GM18907 (cell line): ENCODE measurements at regions not wholly inside any gene's neighbourhood (a gene's known extent, or its start where the extent isn't known, plus 50 kb on each side); places are given as distances from the start of the nearest gene placed in this dataset.
"Not testable (repeated sequence)": the region's sequence is repeated elsewhere in the genome, so short reads cannot be mapped to it uniquely, and the experiment has no call there.

Experiments used
- ATAC-seq: cut with Tn5 transposase; IDR thresholded peaks from one replicate; pipeline ENCODE4 v1.9.1; 2021; ENCODE audit warnings: mild to moderate bottlenecking, moderate library complexity; ENCODE audit not compliant: unreplicated experiment

DNA sequence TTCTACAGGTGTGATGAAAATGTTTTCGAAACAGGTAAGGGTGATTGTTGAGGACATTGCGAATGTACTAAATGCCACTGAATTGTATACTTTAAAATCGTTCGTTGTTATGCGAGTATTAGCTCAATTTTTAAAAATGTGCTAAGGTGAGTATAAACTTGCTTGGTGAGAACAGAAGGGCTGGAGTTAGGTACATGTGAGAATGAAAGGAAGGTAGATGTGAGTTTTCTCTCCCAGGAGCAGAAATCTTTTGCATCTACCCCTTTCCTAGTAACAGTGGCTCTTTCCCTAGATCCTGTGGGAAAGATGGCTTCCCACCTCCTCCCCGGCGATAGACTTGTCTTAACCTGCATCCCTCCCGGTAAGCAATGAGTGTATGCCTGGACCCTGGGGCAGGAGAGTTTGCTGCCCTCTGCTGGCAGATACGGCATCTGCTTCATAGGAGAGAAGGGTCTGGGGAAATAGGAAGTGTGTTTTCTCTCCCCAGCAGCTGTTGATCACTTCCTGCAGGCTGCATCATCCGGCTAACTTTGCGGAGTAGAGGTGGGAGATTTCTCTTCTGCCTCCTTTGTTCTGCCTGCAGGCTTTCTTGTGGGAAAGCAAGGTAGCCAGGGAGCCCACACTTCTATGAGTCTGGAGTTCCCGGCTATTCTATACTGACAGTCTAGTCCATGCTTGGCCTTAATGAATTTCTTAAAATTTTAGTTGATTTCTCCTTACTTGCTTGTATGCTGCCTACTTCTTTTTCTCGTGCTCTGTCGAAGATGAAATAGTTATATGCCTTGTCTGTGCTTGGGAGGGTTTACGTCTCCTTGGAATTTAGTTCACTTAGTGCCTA, 373.3 kb upstream of the SEMA6A start:
- peak; percentile 100 for ATAC-seq

DNA sequence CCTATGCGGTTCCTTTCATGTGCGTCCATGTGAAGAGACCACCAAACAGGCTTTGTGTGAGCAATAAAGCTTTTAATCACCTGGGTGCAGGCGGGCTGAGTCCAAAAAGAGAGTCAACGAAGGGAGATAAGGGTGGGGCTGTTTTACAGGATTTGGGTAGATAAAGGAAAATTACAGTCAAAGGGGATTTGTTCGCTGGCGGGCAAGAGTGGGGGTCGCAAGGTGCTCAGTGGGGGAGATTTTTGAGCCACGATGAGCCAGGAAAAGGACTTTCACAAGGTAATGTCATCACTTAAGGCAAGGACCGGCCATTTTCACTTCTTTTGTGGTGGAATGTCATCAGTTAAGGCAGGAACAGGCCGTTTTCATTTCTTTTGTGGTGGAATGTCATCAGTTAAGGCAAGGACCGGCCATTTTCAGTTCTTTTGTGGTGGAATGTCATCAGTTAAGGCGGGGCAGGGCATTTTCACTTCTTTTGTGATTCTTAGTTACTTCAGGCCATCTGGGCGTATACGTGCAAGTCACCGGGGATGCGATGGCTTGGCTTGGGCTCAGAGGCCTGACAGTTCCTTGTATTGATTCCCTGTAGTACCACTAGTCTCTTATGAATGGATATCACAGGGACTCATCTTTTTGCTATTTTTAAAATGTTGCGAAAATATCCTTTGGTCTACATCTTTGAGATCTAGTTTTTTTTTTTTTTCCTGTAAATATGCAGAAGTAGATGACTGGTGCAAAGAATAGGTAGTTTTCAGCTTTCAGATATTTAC, 371.2 kb upstream of the SEMA6A start:
- not testable (repeated sequence) for ATAC-seq

GRCh38 chr5:116944183-116944582, 369.6 kb upstream of the SEMA6A start:
- no peak for ATAC-seq

DNA sequence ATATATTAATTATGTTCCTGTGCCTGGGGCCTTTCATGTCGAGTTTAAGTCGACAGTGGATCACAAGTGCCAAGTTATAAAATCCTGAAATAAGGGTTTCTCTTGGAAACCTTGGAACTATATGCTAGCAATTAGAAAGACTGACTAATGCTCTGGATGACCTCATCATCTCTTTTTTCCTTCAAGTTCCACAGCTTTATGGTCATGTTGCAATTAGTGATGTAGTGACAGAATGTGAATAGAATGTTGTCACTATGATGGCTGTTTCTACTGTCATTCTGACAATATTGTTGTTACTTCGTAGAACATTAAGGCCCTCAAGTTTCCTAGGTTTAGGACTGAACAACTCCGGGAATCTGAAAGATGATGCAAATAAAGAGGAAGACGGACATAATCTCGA, 368.0 kb upstream of the SEMA6A start:
- ATAC-seq, result no peak

DNA sequence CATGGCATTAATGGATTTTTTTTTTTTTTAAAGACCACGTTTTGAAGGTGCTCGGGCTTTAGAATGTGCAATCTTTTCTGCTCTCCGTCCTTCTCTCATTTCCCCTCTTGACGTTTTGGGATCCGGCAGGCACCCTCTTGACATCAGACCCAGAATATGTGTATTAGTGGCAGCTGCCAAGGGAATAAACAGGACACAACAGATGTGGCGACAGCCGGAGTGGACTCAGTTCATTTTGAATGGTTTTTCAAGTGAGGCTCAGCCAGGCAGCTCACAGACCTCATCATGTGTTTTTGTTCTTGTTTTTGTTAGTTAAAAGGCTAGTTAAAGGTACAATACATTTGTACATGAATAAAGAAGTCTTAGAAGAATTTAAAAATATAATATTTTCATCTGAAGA, 365.0 kb upstream of the SEMA6A start:
- no peak for ATAC-seq

- ATAC-seq, result no peak
Observed at GRCh38 chr5:116938488-116938887, 363.9 kb upstream of the SEMA6A start.

GRCh38 chr5:116935561-116936162, 361.0 kb upstream of the SEMA6A start:
- ATAC-seq, result no peak

GRCh38 chr5:116930616-116931015, 356.0 kb upstream of the SEMA6A start:
- no peak for ATAC-seq

- no peak for ATAC-seq
Observed at GRCh38 chr5:116923344-116923743, 348.7 kb upstream of the SEMA6A start.

DNA sequence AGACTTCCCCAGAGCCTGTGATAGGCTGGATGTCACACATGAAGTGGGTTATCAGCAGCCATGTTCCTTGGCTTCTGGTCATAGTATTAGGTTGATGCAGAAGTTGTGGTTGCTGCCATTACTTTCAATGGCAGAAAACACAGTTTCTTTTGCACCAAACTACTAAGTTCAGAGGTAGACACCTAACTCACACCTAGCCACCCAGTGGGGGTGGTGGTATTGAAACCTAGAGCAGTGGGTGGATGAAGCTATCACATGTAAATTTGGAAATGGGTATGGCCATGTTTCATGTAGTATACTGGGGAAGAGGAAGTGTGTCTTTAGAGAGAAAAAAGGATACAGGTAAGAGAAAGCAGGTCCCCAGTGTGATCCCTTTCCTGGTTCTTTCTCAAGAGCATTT, 347.9 kb upstream of the SEMA6A start:
- ATAC-seq, result peak; percentile 81

DNA sequence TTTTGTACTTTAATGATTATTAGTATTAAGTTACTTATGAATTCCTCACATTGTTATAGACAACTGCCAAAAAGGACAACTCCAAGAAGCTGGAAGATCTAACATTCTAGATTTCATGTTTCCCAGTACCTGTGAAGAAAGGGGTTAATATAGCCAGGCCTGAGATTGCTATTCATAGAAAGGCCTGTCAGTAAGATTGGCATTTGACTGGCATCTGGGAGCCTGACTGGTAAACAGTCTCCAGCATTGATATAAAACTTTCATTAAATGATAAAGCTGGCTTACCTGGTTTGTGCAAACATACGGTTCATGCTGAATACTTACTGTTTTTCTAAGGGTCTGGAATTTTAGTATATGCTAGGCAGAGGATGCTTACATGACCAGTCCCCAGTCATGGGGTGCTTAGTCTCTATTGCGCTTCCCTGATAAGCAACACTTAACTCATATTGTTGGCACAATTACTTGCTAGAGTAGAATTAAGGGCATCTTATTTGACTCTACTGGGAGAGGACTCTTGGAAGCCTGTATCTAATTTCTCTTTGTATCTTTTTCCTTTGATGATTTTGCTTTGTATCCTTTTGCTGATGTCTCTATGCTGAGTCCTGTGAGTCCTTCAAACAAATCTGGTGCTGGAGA, 340.4 kb upstream of the SEMA6A start:
- no peak for ATAC-seq

GRCh38 chr5:116912221-116912620, 337.6 kb upstream of the SEMA6A start:
- ATAC-seq, result no peak

DNA sequence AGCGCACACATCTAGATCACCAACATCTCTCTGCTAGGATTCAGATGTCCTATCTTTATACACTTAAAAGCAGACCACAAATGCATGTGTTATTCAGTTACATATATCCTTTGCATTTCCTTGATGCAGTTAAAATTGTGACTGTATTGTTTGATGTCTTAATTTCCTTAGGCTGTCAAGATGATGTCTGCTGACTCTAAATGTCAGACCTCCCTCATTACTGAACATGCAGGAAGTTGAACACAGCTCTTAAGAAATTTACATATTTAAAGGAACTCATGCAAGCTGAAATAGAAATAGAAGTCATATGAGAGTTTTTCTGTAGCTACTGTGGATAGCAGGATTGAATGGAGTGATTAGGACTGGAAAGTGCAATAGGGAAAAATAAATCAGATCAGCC, 336.5 kb upstream of the SEMA6A start:
- no peak for ATAC-seq

GRCh38 chr5:116908537-116908936, 333.9 kb upstream of the SEMA6A start:
- ATAC-seq, result peak; percentile 76

DNA sequence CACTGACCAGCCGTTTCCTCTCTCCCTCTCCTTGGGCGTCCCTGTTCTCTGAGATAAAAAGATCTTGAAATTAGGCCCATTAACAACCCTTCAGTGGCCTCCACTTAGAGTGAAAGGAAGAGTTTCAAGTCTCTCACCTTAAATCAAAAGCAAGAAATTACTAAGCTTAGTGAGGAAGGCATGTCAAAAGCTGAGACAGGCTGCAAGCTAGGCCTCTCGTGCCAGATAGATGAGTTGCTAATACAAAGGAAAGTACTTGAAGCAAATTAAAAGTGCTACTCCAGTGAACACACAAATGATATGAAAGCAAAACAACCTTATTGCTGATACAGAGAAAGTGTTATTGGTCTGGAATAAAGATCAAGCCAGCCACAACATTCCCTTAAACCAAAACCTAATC, 331.3 kb upstream of the SEMA6A start:
- no peak for ATAC-seq

- no peak for ATAC-seq
Observed at GRCh38 chr5:116900793-116901192, 326.2 kb upstream of the SEMA6A start.

GRCh38 chr5:116898917-116899316, 324.3 kb upstream of the SEMA6A start:
- ATAC-seq, result no peak

DNA sequence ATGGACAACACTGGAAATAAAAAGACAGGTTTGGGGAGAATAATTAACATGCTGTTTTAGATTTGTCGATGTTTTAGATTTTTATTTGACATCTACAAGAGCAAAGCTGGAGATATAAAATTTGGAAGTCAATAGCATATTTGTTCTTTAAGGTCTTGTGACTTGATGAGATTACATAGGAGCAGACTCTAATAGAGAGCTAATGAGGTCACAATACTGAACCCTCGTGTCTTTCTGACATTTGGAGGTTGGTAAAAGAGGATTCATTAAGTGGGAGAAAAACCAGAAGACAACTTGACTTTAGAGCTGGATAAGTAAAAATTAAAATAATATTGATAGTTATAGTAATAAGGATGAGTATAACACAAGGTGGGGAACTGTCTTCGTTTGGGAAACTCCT, 322.7 kb upstream of the SEMA6A start:
- no peak for ATAC-seq

GRCh38 chr5:116896001-116896400, 321.4 kb upstream of the SEMA6A start:
- no peak for ATAC-seq

- no peak for ATAC-seq
Observed at GRCh38 chr5:116892993-116893392, 318.4 kb upstream of the SEMA6A start.

- ATAC-seq, result no peak
Observed at GRCh38 chr5:116887104-116887503, 312.5 kb upstream of the SEMA6A start.
